PFSK-1 (cell line): ENCODE measurements at regions not wholly inside any gene's neighbourhood (a gene's known extent, or its start where the extent isn't known, plus 50 kb on each side); places are given as distances from the start of the nearest gene placed in this dataset.

Experiments used
- FOXP2 ChIP-seq: optimal IDR thresholded peaks from 2 replicates; pipeline ENCODE3; 2011; ENCODE audit warnings: borderline replicate concordance, control low read depth, inconsistent platforms; ENCODE audit not compliant: insufficient read depth; ENCODE audit errors: extremely low read length, extremely low read depth
- POLR2AphosphoS5 ChIP-seq: IDR thresholded peaks from 2 replicates; pipeline ENCODE4 v1.6.1; 2012; ENCODE audit warnings: low read depth, mild to moderate bottlenecking, control low read depth, low read length, moderate library complexity
- SIN3A ChIP-seq: IDR thresholded peaks from 2 replicates; pipeline ENCODE4 v1.6.1; 2012; ENCODE audit warnings: mild to moderate bottlenecking, low read length, moderate library complexity, borderline replicate concordance; ENCODE audit not compliant: insufficient read depth
- TAF1 ChIP-seq: IDR thresholded peaks from 2 replicates; pipeline ENCODE4 v1.6.1; 2012; ENCODE audit warnings: low read length, control low read depth, borderline replicate concordance; ENCODE audit not compliant: insufficient read depth
- TF ChIP-seq, protein P1 (sequence below), 2 experiments: IDR thresholded peaks; 2 replicates each; pipeline versions ENCODE4 v1.6.1 to v1.8.0; 2011 to 2012; ENCODE audit warnings: low read depth in 2 of 2, low read length in 2 of 2, control low read depth in 1 of 2, inconsistent platforms in 1 of 2, mild to moderate bottlenecking in 1 of 2, moderate library complexity in 1 of 2; ENCODE audit not compliant: insufficient read depth in 1 of 2

DNA sequence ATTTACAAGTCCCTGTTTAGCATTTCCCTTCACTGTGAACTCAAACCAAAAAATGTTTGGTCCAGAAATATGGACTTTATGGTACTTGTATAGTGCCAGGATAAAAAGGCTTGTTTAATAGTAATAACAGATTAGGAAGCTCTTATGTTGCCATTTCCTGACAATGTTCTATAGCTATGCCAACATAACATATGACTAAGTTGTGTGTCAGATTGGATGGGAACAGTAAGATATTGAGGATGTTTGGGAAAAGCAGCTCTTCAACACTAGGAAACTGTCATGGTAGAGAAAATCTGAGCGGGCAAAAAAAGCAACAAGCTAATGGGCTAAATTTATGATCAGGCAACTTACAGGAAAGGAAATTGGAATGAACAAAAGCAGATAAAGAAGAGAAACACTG, 287.1 kb upstream of the ADGRL4 start:
- TF ChIP-seq, protein P1, sequence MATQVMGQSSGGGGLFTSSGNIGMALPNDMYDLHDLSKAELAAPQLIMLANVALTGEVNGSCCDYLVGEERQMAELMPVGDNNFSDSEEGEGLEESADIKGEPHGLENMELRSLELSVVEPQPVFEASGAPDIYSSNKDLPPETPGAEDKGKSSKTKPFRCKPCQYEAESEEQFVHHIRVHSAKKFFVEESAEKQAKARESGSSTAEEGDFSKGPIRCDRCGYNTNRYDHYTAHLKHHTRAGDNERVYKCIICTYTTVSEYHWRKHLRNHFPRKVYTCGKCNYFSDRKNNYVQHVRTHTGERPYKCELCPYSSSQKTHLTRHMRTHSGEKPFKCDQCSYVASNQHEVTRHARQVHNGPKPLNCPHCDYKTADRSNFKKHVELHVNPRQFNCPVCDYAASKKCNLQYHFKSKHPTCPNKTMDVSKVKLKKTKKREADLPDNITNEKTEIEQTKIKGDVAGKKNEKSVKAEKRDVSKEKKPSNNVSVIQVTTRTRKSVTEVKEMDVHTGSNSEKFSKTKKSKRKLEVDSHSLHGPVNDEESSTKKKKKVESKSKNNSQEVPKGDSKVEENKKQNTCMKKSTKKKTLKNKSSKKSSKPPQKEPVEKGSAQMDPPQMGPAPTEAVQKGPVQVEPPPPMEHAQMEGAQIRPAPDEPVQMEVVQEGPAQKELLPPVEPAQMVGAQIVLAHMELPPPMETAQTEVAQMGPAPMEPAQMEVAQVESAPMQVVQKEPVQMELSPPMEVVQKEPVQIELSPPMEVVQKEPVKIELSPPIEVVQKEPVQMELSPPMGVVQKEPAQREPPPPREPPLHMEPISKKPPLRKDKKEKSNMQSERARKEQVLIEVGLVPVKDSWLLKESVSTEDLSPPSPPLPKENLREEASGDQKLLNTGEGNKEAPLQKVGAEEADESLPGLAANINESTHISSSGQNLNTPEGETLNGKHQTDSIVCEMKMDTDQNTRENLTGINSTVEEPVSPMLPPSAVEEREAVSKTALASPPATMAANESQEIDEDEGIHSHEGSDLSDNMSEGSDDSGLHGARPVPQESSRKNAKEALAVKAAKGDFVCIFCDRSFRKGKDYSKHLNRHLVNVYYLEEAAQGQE (IDR thresholded peaks at IDR 0.05; ENCODE audit: insufficient read depth in 1 of 2, low read depth in 2 of 2, low read length in 2 of 2) = no peak
- no peak for TF ChIP-seq SIN3A
- no peak for TF ChIP-seq POLR2AphosphoS5
- TF ChIP-seq TAF1 = no peak
- TF ChIP-seq FOXP2 = no peak

DNA sequence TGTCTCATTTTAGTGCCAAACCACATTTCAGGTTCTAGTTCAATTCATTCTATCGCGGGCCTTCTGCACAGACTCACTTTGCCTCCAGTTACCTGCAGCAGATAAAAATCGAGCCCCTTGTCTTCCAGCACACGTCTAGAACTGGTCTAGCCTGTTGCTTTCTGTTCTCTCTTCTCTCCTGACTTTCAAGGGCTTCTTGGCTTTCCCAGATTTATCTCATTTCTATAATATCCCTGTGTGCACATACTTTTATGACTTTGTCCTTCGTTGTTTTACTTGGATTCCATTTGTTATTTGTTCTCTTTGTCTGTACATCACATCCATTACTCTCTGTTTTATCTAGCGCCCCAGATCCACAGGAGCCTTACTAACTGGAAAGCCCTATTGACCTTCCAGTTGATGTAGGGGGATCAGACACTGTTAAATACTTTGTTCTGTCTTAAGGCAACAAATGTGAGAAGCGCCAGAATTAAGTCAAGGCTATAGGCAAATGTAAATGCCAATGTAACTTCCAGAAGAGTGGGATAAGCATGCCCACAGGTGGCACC, 284.5 kb upstream of the ADGRL4 start:
- no peak for TF ChIP-seq SIN3A
- no peak for TF ChIP-seq POLR2AphosphoS5
- no peak for TF ChIP-seq TAF1

DNA sequence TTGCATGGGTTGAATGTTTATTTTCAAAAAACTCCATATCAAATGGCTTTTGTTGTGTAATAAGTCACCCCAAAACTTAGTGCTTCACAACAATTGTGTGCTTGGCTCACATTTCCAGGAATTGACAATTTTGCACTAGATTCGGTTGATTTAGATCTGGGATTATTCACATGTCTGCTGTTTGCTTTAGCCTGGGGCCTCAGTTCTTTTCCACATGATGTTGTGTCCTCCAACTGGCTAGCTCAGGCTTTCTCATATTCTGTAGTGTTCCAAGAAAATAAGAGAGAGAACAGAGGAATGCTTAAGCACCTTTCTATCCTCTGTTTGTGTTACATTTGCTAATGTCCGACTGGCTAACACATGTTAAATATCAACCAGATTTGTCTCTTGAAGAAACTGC, 281.5 kb upstream of the ADGRL4 start:
- TF ChIP-seq SIN3A (no peak), POLR2AphosphoS5 (no peak), TAF1 (no peak), FOXP2 (no peak)
- TF ChIP-seq, protein P1 (IDR thresholded peaks at IDR 0.05; ENCODE audit: insufficient read depth in 1 of 2, low read depth in 2 of 2, low read length in 2 of 2) = no peak

DNA sequence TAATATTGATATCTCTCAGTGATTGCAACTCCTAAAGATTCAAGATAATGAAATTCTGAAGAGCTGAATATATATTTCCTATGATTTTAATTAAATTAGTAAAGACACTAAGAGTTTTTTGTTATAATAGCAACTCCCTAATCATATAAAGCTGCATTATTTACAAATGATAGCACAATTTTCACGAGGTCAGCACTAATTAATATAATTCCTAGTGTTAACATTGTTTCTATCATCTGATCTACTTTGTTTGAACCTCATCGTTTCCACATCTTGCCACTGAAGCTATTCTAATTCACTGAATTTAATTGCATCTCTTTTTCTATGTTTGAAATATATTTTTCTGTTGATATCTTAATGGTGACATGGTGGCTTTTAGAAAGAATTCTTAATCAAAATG, 279.1 kb upstream of the ADGRL4 start:
- TF ChIP-seq TAF1 = no peak
- TF ChIP-seq SIN3A = no peak
- TF ChIP-seq POLR2AphosphoS5 = no peak
- TF ChIP-seq, protein P1 (IDR thresholded peaks at IDR 0.05; ENCODE audit: insufficient read depth in 1 of 2, low read depth in 2 of 2, low read length in 2 of 2) = no peak
- TF ChIP-seq FOXP2 = no peak

DNA sequence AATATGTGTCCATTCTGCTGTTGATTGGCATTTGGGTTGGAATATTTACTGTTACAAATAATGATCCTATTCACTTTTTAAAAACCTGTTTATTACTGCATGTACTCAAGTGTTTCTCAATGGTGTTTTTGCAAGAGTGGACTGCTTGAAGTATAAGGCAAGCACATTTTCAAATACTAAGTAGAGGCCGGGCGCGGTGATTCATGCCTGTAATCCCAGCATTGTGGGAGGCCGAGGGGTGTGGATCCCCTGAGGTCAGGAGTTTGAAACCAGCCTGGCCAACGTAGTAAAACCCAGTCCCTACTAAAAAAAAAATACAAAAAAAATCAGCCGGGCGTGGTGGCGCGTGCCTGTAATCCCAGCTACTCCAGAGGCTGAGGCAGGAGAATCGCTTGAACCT, 276.9 kb upstream of the ADGRL4 start:
- TF ChIP-seq POLR2AphosphoS5 = no peak
- TF ChIP-seq TAF1 = no peak
- no peak for TF ChIP-seq FOXP2
- TF ChIP-seq SIN3A = no peak
- TF ChIP-seq, protein P1 (IDR thresholded peaks at IDR 0.05; ENCODE audit: insufficient read depth in 1 of 2, low read depth in 2 of 2, low read length in 2 of 2) = no peak
